DND-41 (cell line): ENCODE measurements at regions not wholly inside any gene's neighbourhood (a gene's known extent, or its start where the extent isn't known, plus 50 kb on each side); places are given as distances from the start of the nearest gene placed in this dataset.

Experiments
- EZH2 ChIP-seq: IDR thresholded peaks from 3 replicates; pipeline ENCODE4 v1.6.1; 2012; ENCODE audit warnings: borderline replicate concordance, low read depth, mild to moderate bottlenecking, moderate library complexity, low read length, inconsistent platforms; ENCODE audit not compliant: severe bottlenecking
- TF ChIP-seq, protein P1 (sequence below): IDR thresholded peaks from 2 replicates; pipeline ENCODE4 v1.5.1; 2012; ENCODE audit warnings: borderline replicate concordance, low read length, moderate library complexity, mild to moderate bottlenecking; ENCODE audit not compliant: poor library complexity, severe bottlenecking; ENCODE audit errors: extremely low read depth

DNA sequence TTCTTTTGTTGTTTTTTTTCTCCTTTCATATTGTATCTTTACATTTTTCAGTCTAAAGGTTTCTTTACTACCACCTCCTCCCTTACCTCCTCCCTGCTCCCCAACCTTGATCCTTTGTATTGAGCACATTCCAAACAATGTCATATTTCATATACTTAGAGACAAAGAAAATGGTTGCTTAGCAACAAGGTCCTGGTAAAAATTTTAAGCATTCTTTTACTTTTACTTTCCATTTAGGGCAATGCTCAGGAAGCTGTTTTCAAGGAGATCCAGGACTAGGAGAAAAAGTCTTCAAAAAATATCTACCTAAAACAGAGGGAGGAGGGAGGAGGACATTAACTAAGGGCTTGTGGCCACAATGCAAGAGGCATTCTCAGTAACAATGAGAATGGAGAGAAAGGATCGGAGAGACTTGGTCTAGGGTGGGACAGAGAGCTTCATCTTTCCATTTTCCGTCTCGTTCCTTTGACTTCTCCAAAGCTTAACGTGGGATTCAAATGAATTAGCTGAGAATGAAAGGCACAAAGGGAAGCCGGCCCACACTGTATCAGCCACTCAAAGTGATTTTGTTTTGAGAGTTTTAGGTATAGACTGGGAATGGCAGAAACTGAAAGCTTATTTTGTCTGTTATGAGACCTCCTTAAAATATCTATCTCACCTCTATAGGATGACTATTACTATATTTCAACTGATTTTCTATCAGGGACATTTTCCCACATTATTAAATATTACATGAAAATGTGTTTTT lies 455.7 kb downstream of the RAB38 start:
- TF ChIP-seq, protein P1, sequence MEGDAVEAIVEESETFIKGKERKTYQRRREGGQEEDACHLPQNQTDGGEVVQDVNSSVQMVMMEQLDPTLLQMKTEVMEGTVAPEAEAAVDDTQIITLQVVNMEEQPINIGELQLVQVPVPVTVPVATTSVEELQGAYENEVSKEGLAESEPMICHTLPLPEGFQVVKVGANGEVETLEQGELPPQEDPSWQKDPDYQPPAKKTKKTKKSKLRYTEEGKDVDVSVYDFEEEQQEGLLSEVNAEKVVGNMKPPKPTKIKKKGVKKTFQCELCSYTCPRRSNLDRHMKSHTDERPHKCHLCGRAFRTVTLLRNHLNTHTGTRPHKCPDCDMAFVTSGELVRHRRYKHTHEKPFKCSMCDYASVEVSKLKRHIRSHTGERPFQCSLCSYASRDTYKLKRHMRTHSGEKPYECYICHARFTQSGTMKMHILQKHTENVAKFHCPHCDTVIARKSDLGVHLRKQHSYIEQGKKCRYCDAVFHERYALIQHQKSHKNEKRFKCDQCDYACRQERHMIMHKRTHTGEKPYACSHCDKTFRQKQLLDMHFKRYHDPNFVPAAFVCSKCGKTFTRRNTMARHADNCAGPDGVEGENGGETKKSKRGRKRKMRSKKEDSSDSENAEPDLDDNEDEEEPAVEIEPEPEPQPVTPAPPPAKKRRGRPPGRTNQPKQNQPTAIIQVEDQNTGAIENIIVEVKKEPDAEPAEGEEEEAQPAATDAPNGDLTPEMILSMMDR, result no peak
- no peak for TF ChIP-seq EZH2
